Right lobe of liver (tissue), 6 donors: ENCODE measurements at regions not wholly inside any gene's neighbourhood (a gene's known extent, or its start where the extent isn't known, plus 50 kb on each side); places are given as distances from the start of the nearest gene placed in this dataset.

Source experiments
- ATAC-seq, 4 donors: fragments of 200-7000 bp; cut with Tn5 transposase; one replicate each; pipeline ENCODE4 v1.9.1; 2020; ENCODE audit warnings: mild to moderate bottlenecking in 4 of 4, moderate library complexity in 4 of 4
- DNase-seq, 3 donors: peaks; one replicate each; pipeline ENCODE4 v3.0.0-alpha.2; 2020
- H3K27ac ChIP-seq, 3 donors: fragments of 200-600 bp; one replicate each; pipeline ENCODE4 v1.8.0; 2022
- H3K27me3 ChIP-seq, 2 donors: fragments of 200-600 bp; one replicate each; pipeline ENCODE4 v1.8.0; 2022
- H3K36me3 ChIP-seq, 4 donors: fragments of 200-600 bp; sonication (generic) in 1 of 4; one replicate each; pipeline versions ENCODE4 v1.5.1 to v1.8.0; 2017 to 2022; ENCODE audit warnings: control low read depth in 1 of 4
- H3K4me1 ChIP-seq, 4 donors: fragments of 200-600 bp; sonication (generic) in 1 of 4; one replicate each; pipeline versions ENCODE4 v1.5.1 to v1.8.0; 2017 to 2022; ENCODE audit warnings: control low read depth in 1 of 4
- H3K4me3 ChIP-seq, 3 donors: fragments of 200-600 bp; one replicate each; pipeline ENCODE4 v1.8.0; 2022
- H3K9me3 ChIP-seq, 4 donors: fragments of 200-600 bp; sonication (generic) in 1 of 4; one replicate each; pipeline versions ENCODE4 v1.5.1 to v1.8.0; 2017 to 2022; ENCODE audit warnings: control low read depth in 1 of 4
- POLR2A ChIP-seq: fragments of 450-650 bp; IDR thresholded peaks from one replicate; pipeline ENCODE4 v1.6.1; 2017; ENCODE audit warnings: antibody characterized with exemption, mild to moderate bottlenecking
- WGBS: methylation state at CpG from one replicate; pipeline ENCODE4 v1.1.6; 2018; ENCODE audit warnings: low coverage, low lambda C conversion rate; ENCODE audit not compliant: insufficient coverage; ENCODE audit errors: missing lambda C conversion rate; 5-methylcytosine and 5-hydroxymethylcytosine counted together
- intact Hi-C, 2 donors: fragments of 100-400 bp; cut with DNase I; formaldehyde crosslinking; loops; one replicate each; pipeline versions ENCODE4 v1.11.2 to v1.14.1; 2022
- TF ChIP-seq, protein P1 (sequence below), 4 donors: fragments of 200-600 bp in 3 of 4; fragments of 450-650 bp in 1 of 4; IDR thresholded peaks; one replicate each; pipeline versions ENCODE4 v1.5.1 to v1.8.0; 2016 to 2022; ENCODE audit warnings: antibody characterized with exemption in 4 of 4, mild to moderate bottlenecking in 2 of 4
- donor health status: DM: no; HTN: yes; CAD: no.
- donor health status: DM: no; HTN: no; CAD: no.
- donor health status: DM: no; HTN: no; CAD: no.
- donor health status: DM: no; HTN: yes; CAD: no.
- donor health status: DM: no; HTN: yes; CAD: no.

DNA sequence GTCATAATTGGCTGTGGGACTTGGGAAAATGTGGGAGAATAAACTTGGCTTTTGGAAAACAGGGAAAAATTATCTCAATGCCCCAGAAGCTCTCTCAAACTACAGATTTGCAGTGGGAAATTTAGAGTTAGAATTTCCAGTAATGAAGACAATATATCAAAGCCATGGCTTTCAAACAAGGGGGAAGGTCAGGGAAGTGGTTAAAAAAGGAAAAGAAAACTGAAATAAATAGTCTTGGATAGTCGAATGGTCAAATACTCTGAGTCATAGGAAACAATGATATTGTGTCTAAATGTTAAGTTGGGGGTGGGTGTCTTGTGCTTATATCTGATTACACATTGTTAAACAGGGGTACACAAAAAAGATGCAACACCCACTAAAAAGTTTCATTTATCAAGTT lies 272.4 kb upstream of the COL8A1 start:
- TF ChIP-seq, protein P1, sequence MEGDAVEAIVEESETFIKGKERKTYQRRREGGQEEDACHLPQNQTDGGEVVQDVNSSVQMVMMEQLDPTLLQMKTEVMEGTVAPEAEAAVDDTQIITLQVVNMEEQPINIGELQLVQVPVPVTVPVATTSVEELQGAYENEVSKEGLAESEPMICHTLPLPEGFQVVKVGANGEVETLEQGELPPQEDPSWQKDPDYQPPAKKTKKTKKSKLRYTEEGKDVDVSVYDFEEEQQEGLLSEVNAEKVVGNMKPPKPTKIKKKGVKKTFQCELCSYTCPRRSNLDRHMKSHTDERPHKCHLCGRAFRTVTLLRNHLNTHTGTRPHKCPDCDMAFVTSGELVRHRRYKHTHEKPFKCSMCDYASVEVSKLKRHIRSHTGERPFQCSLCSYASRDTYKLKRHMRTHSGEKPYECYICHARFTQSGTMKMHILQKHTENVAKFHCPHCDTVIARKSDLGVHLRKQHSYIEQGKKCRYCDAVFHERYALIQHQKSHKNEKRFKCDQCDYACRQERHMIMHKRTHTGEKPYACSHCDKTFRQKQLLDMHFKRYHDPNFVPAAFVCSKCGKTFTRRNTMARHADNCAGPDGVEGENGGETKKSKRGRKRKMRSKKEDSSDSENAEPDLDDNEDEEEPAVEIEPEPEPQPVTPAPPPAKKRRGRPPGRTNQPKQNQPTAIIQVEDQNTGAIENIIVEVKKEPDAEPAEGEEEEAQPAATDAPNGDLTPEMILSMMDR (IDR thresholded peaks at IDR 0.05) = no peak
- no peak for TF ChIP-seq POLR2A
- Histone ChIP-seq H3K4me3 (no peak overlapping the region), H3K27me3 (no peaks in the 10 kb centered on the region), H3K4me1 (no peaks in the 10 kb centered on the region), H3K36me3 (no peaks in the 10 kb centered on the region), H3K27ac (no peak overlapping the region), H3K9me3 (no peaks in the 10 kb centered on the region)
- WGBS = 12% methylated on average over 1 of the region's 1 CpG
- DNase-seq (no peak), ATAC-seq (no peak)
- intact Hi-C loops = no loop called here

DNA sequence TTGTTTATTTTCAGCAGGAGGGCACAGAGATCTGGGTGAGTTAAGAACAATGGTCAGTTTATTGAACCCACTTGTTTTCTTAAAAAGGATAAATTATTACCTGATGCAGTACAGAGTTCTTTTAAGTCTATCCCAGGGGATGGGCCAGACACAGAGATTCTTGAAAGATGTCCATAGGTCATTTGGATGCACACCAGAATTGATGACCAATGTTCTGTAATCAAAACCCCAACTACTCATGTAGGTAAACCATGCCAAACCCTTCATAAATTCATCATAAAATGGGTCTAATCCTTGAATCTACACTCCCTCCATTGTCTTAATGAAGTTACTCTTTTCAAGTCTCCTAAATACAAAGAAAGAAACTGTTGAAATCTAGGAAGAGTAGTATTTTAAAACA lies 273.0 kb upstream of the COL8A1 start:
- TF ChIP-seq POLR2A = no peak
- TF ChIP-seq, protein P1 (IDR thresholded peaks at IDR 0.05) = no peak
- ATAC-seq (no peak), DNase-seq (no peak)
- H3K27ac ChIP-seq = no peak overlapping the region
- H3K36me3 ChIP-seq = no peaks in the 10 kb centered on the region
- intact Hi-C loops = no loop called here
- no peaks in the 10 kb centered on the region for H3K27me3 ChIP-seq
- H3K9me3 ChIP-seq = no peaks in the 10 kb centered on the region
- H3K4me3 ChIP-seq = no peak overlapping the region
- H3K4me1 ChIP-seq = no peaks in the 10 kb centered on the region

DNA sequence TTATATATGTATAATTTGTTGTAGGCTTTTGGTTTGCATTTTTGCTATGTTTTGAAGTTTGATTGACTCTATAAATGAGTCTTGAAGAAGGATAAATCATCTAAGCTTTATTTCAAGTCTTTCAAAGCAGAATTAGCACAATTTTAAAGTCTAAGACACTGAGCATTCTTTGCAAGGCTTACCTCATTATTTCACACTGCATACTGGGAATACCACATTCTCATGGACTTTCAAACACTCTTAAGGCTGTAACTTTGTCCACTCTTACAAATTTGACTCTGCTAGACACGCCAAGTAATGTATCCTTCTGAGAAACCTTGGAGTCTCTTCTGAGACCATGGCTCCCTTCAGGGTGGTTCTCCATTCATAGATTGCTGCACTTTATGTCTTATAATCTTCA lies 281.3 kb upstream of the COL8A1 start:
- H3K4me3 ChIP-seq = no peak overlapping the region
- H3K36me3 ChIP-seq = no peaks in the 10 kb centered on the region
- H3K9me3 ChIP-seq = no peaks in the 10 kb centered on the region
- no peak overlapping the region for H3K27ac ChIP-seq
- intact Hi-C loops = no loop called here
- WGBS = 36% methylated on average over 1 of the region's 1 CpG
- no peak for TF ChIP-seq POLR2A
- H3K27me3 ChIP-seq = no peaks in the 10 kb centered on the region
- no peak for DNase-seq
- no peak for ATAC-seq
- H3K4me1 ChIP-seq = no peaks in the 10 kb centered on the region

DNA sequence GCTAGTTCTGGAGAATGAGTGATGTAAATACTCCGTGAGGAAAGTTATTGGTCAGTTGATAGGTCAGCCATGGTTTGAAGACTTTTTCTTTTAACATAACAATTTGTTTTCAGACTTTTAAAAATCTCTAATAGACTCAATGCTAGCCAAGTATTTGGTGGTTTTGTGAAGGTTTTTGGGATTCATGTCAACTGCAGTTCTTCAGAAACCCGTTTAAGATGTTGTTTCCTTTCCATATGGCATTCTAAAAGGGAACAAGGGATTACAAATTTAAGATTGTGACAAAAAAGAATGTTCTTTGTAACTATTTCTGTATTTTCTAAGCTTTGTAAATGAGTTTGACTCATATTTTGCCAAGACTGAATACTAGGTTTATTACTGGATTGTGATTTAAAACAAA lies 281.7 kb upstream of the COL8A1 start:
- Histone ChIP-seq H3K36me3 (no peaks in the 10 kb centered on the region), H3K27me3 (no peaks in the 10 kb centered on the region), H3K27ac (no peak overlapping the region), H3K9me3 (no peaks in the 10 kb centered on the region), H3K4me1 (no peaks in the 10 kb centered on the region), H3K4me3 (no peak overlapping the region)
- TF ChIP-seq, protein P1 (IDR thresholded peaks at IDR 0.05) = no peak
- TF ChIP-seq POLR2A = no peak
- WGBS = 35% methylated on average over 2 of the region's 2 CpGs
- no peak for ATAC-seq
- no peak for DNase-seq
- intact Hi-C loops = no loop called here

DNA sequence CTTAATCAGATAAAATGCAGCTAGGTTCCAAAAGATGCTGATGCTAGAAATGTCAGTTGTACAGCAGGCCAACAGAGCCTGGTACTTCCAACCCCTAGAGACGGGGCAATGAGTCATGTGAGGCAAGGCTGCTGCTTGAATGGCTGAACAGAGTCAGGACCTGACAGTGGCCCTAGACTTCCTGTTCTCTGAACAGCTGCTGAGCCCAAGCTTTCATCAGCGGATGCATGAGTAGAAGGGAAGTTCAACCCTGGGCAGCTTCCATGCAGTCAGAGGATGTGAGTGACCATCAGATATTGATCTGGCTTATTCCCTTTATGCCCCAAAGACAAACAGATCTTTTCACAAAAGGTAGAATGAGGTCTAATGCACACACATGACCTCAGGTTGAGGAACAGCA lies 282.9 kb upstream of the COL8A1 start:
- no peaks in the 10 kb centered on the region for H3K4me1 ChIP-seq
- no peak overlapping the region for H3K27ac ChIP-seq
- H3K4me3 ChIP-seq = no peak overlapping the region
- no peak for DNase-seq
- 59% methylated on average over 2 of the region's 2 CpGs for WGBS
- ATAC-seq = no peak
- H3K36me3 ChIP-seq = no peaks in the 10 kb centered on the region
- no peaks in the 10 kb centered on the region for H3K27me3 ChIP-seq
- TF ChIP-seq, protein P1 (IDR thresholded peaks at IDR 0.05) = no peak
- TF ChIP-seq POLR2A = no peak
- intact Hi-C loops = no loop called here
- H3K9me3 ChIP-seq = no peaks in the 10 kb centered on the region
